GM18519 (cell line): ENCODE measurements at regions not wholly inside any gene's neighbourhood (a gene's known extent, or its start where the extent isn't known, plus 50 kb on each side); places are given as distances from the start of the nearest gene placed in this dataset.
A peak's percentile ranks its signal among the peaks of the same experiment; 100 is the strongest.
"Not testable (repeated sequence)": the region's sequence is repeated elsewhere in the genome, so short reads cannot be mapped to it uniquely, and the experiment has no call there.

Source experiments
- ATAC-seq: cut with Tn5 transposase; IDR thresholded peaks from one replicate; pipeline ENCODE4 v1.9.1; 2021; ENCODE audit warnings: mild to moderate bottlenecking, moderate library complexity; ENCODE audit not compliant: unreplicated experiment, low FRiP score

DNA sequence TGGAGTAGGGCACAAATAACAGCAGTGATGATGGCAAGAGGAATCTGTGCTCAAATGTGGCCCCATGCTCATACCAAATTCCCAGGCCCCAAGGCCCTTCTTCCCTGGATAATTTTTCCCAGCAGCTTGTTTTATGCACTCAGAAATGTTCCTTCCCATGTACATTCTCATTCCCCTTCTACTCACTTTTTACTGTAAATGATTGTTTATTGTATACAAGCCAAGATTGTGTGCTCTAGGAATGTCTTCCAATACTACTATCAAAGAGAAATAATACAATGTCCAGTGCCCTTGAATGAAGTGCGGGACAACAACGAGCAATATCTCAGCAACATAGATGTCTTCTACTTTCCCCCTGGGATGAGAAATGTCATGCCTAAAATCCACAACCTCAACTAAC, 201.6 kb downstream of the ICOS start:
- no peak for ATAC-seq

DNA sequence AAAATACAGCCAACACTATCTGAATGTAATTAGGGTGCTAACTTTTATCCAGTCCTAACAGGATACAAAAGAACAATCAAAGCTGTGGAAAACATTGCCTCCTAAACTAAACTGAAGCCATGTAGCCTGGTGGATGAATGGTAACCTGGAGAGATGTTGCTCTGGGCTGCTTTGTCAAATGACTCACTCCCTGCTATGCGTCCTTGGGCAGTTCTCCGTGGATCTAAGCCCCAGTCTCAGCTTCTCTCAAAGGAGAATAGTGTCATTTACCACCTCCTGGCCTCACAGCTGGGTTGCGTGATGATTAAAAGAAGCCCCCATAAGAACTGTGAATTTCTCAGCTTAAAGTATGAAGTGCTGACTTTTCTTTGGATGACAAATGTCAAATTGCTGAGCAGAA, 203.7 kb downstream of the ICOS start:
- no peak for ATAC-seq

DNA sequence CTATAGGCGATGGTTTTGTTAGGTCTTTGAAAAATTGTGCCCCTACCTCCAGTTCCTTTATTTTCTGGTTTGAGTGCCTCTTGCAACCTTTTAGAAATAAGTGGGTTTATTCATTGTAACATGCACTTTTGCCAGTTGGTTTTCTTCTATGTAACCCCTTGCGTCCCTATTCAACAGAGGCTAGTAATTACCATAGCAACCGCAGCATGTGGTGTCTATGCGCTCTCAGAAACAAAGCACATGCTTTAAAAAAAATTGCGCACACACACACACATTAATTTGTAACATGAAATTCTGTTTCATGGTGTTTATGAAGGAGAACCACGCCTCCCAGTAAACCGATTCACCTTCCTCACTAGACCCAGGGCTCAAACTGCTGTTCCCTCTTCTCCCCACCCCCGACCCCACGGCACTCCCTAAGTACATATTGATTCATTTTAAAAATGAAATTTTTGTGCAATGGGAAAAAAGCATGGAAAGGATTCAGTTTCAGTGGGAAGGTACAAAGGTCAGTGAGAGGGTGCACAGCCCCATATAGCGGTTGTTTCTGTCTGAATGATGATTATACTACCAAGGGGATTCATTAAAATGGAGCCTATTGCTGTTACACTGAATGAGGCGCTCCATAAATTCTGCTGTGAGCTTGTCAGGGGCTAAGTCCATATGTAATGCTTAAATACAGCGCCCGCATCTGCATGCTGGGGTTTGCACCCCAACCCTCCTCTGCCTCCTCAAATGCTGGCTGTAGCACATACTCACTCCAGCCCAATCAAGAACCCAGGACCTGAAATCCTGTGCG, 206.9 kb downstream of the ICOS start:
- ATAC-seq = no peak

DNA sequence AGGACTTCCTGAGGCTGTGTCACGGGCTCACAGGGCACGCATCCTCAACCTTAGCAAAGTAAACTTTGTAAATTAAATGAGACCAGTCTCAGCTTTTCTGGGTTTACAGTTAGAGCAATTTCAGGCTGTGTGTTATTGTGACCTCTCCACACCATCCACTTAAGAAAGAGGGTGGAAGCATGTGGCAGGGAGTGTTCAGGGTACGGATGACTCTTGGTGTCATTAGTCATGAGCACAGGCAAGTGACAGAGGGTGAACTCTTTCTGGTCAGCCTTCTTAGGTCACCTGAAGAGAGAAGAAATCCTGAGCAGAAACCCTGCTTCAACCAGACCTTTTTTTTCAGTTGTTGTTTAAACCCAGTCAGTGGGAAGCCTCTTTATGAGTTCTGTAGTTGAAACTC, 207.9 kb downstream of the ICOS start:
- ATAC-seq = no peak

DNA sequence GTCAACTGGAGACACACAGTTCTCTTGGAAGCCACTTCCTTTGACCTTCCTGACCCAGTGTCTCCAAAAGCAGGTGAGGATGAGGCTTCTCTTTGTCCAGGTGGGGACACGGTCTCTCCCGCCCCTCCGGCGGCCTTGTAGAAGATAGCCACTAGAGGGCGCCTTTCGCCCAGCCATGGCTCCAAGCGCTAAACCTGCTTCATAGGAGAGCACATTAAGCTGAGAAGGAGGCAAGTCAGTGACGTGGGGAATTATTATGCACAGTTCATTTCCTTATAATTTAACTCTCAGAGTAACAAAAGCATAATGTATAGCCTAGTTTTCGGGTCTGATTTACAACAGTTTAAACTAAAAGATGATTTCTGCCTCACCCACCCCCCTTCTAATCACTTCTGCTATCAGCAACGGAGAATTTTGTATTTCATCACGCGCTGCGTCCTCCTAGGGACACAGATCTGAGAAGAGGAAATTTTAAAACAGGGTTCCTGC, 208.7 kb downstream of the ICOS start:
- peak; percentile 99 for ATAC-seq

DNA sequence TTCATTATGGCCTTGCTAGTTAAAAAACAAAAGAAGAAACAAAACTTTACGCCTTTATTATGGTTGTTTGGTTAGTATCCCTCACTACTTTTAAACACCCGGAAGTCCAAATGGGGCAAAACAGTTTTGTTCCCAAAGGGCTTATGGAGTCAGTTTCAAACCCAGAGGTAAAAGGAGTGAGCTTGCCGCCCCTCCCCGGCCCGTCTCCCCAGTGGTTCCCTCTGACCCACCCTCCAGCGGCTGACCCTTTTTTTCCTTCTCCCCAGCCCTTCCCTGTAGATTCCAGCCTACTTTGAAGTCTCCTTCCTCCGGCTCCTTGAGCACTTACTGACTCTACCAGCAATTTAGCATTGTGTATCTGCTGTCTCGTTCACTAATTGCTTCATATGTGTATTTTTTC, 209.2 kb downstream of the ICOS start:
- no peak for ATAC-seq

DNA sequence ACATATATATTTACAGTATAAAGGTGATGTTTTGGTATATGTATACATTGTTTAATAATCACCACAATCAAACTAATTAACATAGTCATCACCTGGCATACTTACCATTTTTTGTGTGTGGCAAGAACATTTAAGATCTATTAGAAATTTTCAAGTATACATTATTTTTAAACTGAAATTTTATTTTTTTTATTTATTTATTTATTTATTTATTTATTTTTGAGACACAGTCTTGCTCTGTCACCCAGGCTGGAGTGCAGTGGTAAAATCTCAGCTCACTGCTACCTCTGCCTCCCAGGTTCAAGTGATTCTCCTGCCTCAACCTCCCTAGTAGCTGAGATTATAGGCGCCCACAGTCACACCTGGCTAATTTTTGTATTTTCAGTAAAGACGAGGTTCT, 210.5 kb downstream of the ICOS start:
- ATAC-seq = not testable (repeated sequence)

DNA sequence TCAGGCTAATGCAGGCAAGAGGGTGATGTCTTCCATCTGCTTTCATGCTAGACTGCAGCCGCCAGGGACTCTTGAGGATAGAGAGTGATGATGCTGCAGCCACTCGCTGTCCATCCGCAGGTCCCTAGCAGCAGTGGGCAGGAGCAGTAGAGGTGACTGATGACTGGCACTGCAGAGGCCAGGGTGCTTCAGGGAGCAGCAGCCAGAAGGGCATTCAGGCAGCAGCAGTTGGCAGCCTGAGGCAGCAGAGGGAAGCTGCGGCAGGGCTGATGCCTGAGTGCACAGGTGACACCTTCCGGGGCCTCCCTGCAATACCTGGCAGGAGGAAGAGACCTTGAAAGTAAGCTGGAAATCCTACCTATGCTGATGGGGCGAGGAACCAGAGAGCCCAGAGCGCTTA, 214.2 kb downstream of the ICOS start:
- no peak for ATAC-seq

DNA sequence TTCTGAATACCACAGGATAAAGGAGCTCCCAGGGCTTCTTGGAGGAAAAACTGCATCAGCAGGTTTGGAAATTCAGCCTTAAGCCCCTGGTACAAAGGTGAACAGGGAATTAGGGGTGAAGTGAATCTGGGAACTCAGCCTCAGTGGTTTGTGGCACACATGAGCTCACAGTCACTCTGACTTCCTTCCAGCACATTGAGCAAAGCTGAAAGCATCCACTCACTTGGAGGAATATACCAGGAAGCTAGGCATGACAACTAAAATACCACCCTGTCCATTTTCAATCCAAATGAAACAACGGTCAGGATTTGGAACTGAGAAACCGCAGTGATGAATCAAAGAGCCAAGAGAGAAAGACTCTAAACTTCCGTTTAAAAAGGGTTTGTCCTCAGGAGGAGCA, 216.1 kb downstream of the ICOS start:
- no peak for ATAC-seq

DNA sequence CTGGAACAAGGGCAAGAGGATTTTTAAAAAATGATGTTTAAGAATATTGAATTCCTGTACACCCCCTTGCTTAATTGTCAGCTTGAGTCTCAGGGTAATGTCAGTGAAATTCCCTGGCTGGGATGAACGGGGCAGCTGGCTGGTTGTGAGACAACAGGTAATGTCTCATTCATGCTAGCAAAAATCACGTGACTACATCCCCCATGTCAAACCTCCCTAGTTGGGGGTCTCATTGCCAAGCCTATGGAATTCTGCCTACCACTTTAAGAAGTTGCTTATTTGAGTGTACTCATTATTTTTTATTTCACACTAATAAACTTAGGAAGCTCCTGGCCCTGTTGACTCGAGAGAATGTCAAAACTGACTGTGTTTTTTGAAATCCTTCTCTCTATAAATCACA, 218.3 kb downstream of the ICOS start:
- ATAC-seq = no peak

DNA sequence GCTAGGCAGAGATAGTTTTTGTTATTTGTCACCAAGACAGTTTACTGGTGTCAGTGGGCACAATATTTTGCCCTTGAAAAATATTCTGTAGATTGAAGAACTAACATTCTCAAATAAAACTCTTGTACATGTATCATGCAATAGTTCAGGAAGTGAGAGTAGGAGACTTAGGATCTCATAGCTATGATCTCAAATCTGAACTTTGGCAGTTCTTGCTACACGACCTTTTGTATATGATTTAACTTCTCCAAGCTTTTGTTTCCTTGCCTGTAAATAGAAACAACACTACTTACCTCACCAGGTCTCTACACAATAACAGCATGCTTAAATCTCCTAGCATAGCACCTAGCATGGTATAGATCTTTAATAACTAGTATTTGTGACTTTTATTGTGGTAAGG, 219.9 kb downstream of the ICOS start:
- no peak for ATAC-seq

DNA sequence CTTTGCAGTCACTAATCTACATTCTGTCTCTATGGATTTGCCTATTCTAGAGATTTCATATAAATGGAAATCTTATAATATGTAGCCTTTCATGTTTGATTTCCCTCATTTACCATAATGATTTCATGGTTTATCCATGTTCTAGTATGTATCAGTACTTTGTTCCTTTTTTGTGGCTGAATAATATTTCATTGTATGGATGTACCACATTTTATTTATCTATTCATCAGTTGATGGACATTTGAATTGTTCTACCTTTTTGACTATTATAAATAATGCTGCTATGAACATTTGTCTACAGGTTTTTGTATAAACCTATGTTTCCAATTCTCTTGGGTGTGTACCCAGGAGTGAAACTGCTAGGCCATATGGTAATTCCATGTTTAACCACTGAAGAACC, 221.1 kb downstream of the ICOS start:
- ATAC-seq = no peak

DNA sequence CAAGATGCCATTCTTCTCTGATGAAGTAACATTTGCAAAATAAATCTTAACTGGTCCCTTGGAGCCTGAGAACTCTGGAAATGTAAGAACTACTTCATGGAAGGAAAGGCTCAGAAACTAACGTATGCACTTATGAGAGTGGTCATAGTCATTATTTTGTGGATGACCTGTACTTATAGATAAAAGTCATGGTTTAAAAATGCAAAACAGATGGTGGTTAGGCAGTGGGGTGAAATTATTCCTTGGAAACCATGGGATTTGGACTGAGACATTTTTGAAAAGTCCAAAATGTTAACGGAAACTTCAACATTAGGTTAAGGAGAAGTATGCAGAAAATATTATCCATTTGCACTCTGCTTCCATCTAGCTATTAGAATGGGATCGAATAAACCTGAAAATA, 223.0 kb downstream of the ICOS start:
- no peak for ATAC-seq

DNA sequence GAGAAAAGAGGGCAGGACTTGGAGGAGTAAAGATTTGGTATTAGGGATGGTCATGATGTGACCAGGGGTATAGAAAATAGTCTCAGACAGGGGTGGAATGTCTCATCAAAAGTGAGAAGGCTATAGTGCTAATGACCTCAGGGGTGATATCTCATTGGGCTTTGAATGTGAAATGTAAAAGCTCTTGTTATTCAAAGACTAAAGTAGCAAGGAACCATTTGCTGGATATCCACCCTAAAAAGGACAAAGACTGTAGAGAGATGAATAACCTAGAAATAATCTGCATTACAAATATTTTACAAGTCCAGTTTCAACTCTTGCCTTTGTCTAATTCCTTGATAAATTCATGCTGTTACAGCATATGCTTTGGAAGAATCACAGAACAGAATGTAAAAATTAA, 224.4 kb downstream of the ICOS start:
- no peak for ATAC-seq

DNA sequence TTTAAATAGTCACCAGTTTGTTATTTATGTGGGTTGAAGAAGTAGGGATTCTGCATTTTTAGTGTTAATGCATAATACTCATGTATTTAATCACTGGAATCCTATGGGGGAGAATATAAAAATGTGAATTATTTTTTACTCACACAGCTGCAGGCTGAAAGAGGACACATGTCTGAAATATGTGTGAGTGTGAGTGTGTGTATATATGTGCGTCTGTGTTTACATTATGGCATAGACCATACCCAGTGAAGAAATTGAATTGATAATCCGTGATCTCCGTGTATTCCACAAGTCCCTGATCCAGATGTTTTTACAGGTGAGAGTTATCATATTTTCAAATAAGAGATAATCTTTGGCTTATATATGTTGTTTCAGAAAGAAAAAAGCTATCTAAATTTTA, 225.3 kb downstream of the ICOS start:
- ATAC-seq = no peak

DNA sequence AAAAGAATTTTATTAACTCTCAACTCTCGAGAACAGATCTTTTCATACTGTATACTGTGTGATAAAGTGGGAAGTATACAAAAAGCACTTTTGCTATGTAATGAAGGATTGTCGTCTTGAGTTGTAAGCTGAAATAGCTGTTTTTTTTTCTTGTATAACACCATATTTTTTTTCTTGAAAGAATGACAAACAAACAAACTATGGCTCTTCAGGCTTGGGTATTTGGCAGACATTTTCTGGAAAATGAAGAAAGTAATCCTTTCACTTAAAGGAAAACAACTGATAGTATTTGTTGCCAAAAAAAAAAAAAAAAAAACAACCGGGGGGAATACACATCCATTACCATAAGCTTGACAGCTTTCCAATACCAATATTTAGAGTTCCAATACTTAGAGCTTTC, 230.4 kb downstream of the ICOS start:
- no peak for ATAC-seq

DNA sequence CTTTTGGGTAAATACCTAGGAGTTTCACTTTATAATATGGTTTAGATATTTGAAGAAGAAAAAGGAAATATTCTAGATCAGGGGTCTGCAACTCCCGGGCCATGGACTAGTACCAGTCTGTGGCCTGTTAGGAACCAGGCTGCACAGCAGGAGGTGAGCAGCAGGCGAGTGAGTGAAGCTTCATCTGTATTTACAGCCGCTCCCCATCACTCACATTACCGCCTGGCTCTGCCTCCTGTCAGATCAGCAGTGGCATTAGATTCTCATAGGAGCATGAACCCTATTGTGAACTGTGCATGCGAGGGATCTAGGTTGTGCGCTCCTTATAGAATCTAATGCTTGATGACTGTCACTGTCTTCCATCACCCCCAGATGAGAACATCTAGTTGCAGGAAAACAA, 231.1 kb downstream of the ICOS start:
- not testable (repeated sequence) for ATAC-seq

DNA sequence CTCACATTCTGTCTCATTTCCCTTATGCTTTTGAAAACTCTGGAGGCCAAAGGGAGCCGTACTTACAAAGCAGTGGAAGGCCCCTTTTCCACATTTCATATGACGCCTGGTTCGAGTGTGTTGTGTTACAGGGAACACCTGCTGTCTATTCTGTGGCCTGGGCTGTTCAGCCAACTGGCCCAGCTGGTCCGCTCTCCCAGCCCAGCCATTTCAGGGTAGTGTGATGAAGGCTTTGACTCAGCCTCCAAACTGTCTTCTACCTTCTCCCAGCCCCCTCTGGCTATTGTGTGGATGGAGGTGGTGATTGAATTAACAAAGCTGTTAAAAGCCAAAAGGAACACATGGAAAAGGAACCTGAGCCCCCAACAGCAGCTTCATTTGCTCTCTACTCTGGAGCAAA, 233.8 kb downstream of the ICOS start:
- ATAC-seq = no peak

DNA sequence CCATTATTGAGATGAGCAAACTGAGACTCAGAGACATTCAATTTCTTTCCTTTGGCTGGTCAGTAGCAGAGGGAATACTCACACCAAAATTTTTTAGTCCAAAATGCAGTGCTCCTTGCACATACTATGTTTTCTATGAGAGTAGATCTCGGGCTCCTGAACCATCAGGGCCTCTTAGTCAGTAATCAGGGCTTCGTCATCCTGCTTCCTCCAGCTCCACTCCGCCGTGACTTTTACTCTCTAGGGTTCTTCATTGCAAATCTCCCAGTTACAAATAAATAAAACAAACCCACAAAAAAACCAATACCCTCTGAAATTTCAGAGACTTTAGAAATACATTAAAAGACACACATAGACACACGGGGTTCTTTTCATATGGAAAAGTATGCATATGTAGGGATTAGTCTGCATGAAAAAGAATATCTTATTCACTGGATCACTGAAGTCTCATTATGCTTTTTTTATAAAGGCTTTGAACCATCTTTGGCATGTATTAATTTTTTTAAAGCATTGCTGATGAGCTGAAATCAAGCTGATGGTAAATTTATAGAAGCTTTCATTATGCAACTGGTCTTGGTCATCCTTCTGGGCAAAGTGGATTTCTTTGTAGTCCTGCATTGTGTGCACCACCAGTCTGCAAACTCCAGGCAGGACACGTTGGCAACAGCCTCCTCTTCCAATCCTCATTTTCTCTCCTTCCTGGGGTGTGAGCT, 235.0 kb downstream of the ICOS start:
- no peak for ATAC-seq

DNA sequence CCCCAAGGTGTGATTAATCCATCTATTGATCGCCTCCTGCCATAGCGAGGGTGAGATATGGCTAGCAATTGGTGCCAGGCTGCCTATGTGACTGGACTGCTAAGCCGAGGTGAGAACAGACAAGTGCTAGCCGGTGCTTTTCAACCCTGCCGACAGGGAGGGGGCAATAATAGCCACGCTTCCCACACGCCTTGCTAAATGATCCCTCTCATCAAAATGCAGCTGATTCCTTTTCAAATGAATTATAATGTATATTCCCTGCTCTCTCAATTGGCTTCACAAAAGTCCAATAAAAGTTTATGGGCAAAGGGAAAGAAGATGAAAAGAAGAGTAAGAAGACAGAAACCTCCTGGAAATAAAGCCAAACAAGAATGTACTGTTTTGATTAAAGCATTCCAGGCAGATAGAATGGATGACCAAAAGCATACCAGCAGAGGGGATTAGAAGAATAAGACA, 235.6 kb downstream of the ICOS start:
- ATAC-seq = no peak

DNA sequence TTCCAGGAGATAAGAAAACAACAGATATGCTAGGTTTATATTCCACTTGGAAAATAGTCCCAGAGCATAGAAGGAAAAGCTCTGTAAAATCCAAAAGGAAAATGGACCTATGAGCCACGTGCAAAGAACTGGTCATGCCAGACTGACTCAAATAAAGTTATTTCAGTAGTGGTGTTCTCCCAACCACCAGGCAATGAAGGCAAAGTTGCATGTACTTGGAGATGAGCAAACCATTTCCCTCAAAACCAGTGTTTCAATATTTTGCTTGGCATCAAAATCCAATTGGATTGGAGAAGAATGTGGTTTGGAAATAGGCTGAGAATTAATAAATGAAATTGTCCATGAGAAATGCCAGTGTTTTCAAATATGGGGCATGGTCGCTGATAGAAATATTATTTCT, 237.5 kb downstream of the ICOS start:
- ATAC-seq = no peak
